GM19372 (cell line): ENCODE measurements at regions not wholly inside any gene's neighbourhood (a gene's known extent, or its start where the extent isn't known, plus 50 kb on each side); places are given as distances from the start of the nearest gene placed in this dataset.

Source experiments
- ATAC-seq: cut with Tn5 transposase; IDR thresholded peaks from one replicate; pipeline ENCODE4 v1.9.1; 2021; ENCODE audit warnings: mild to moderate bottlenecking, low read depth, moderate library complexity; ENCODE audit not compliant: unreplicated experiment

- no peak for ATAC-seq
Measured at GRCh38 chr5:159452480-159453167, 122.3 kb upstream of the IL12B start.

- no peak for ATAC-seq
Measured at GRCh38 chr5:159453209-159453608, 122.9 kb upstream of the IL12B start.

GRCh38 chr5:159456261-159456660 is 126.0 kb upstream of the IL12B start:
- ATAC-seq, result peak; percentile 3

GRCh38 chr5:159456722-159457465 is 126.6 kb upstream of the IL12B start:
- peak; percentile 87 for ATAC-seq

GRCh38 chr5:159458217-159458711 is 128.0 kb upstream of the IL12B start:
- ATAC-seq, result peak; percentile 35

GRCh38 chr5:159459132-159459627 is 128.9 kb upstream of the IL12B start:
- no peak for ATAC-seq

GRCh38 chr5:159459951-159460538 is 129.8 kb upstream of the IL12B start:
- ATAC-seq, result no peak

GRCh38 chr5:159463590-159464321 is 133.5 kb upstream of the IL12B start:
- ATAC-seq, result no peak

GRCh38 chr5:159465604-159466003 is 135.3 kb upstream of the IL12B start:
- ATAC-seq, result no peak

- no peak for ATAC-seq
Measured at GRCh38 chr5:159467666-159468065, 137.4 kb upstream of the IL12B start.

GRCh38 chr5:159469496-159470372 is 139.4 kb upstream of the IL12B start:
- no peak for ATAC-seq

GRCh38 chr5:159471904-159472303 is 141.6 kb upstream of the IL12B start:
- ATAC-seq, result no peak

GRCh38 chr5:159475026-159475425 is 144.7 kb upstream of the IL12B start:
- no peak for ATAC-seq

GRCh38 chr5:159478950-159479349 is 148.7 kb upstream of the IL12B start:
- no peak for ATAC-seq

- ATAC-seq, result no peak
Measured at GRCh38 chr5:159480849-159481248, 150.6 kb upstream of the IL12B start.

GRCh38 chr5:159481751-159482150 is 151.5 kb upstream of the IL12B start:
- no peak for ATAC-seq

GRCh38 chr5:159486836-159487235 is 156.5 kb upstream of the IL12B start:
- ATAC-seq, result no peak

GRCh38 chr5:159488516-159488915 is 158.2 kb upstream of the IL12B start:
- ATAC-seq, result no peak

GRCh38 chr5:159489779-159490178 is 159.5 kb upstream of the IL12B start:
- no peak for ATAC-seq

- no peak for ATAC-seq
Measured at GRCh38 chr5:159490507-159490906, 160.2 kb upstream of the IL12B start.
